ENCODE measurements at regions not wholly inside any gene's neighbourhood (a gene's known extent, or its start where the extent isn't known, plus 50 kb on each side); places are given as distances from the start of the nearest gene placed in this dataset.

DNA sequence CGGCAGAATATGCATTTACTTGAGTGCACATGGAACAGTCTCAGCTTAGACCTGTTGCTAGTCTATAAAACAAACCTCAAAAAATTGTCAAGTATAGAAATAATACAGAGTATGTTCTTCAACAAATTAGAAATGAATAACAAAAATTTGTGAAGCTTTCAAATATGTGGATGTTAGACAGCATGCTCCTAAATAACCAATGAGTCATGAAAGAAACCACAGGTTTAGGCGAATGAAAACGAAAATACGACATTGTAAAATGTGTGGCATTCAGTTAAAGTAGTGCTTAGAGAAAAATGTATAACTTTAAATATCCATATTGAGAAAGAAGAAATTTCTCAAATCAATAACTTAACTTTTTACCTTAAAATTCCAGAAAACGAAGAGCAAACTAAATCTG is 760.0 kb upstream of the SORCS1 start:
- TF ChIP-seq CTCF (IDR thresholded peaks at IDR 0.05) (no peak), TCF7L2 (IDR thresholded peaks at IDR 0.05; ENCODE audit: low read depth, low read length) (no peak), REST (IDR thresholded peaks at IDR 0.05; ENCODE audit: insufficient read depth in 1 of 2, low read depth in 2 of 2, low read length in 1 of 2) (no peak), POLR2AphosphoS5 (IDR thresholded peaks at IDR 0.05; ENCODE audit: low read depth, low read length) (no peak), SIN3A (IDR thresholded peaks at IDR 0.05; ENCODE audit: borderline replicate concordance, insufficient read depth, low read depth, low read length) (no peak)

All from Panc1 (cell line).